Hematopoietic multipotent progenitor cell treated with erythropoietin and hydrocortisone succinate and interleukin-3 and kit ligand, for 8 days (in vitro differentiated cells): ENCODE measurements at regions not wholly inside any gene's neighbourhood (a gene's known extent, or its start where the extent isn't known, plus 50 kb on each side); places are given as distances from the start of the nearest gene placed in this dataset.
"Not testable (repeated sequence)": the region's sequence is repeated elsewhere in the genome, so short reads cannot be mapped to it uniquely, and the experiment has no call there.

Experiments
- DNase-seq: peaks from one replicate; pipeline ENCODE4 v3.0.0-alpha.2; 2015

GRCh38 chr7:49700841-49701240 is 72.6 kb upstream of the VWC2 start:
- no peak for DNase-seq

- no peak for DNase-seq
Observed at GRCh38 chr7:49702099-49702498, 71.3 kb upstream of the VWC2 start.

GRCh38 chr7:49703337-49703736 is 70.1 kb upstream of the VWC2 start:
- no peak for DNase-seq

GRCh38 chr7:49703881-49704280 is 69.6 kb upstream of the VWC2 start:
- no peak for DNase-seq

- DNase-seq, result no peak
Observed at GRCh38 chr7:49706106-49706505, 67.3 kb upstream of the VWC2 start.

GRCh38 chr7:49707891-49708290 is 65.5 kb upstream of the VWC2 start:
- DNase-seq, result no peak

- DNase-seq, result no peak
Observed at GRCh38 chr7:49708590-49708989, 64.8 kb upstream of the VWC2 start.

GRCh38 chr7:49711072-49711723 is 62.2 kb upstream of the VWC2 start:
- DNase-seq, result not testable (repeated sequence)

- no peak for DNase-seq
Observed at GRCh38 chr7:49714182-49714581, 59.3 kb upstream of the VWC2 start.

- no peak for DNase-seq
Observed at GRCh38 chr7:49715486-49715885, 58.0 kb upstream of the VWC2 start.

- DNase-seq, result no peak
Observed at GRCh38 chr7:49717547-49717946, 55.9 kb upstream of the VWC2 start.

GRCh38 chr7:49718760-49719159 is 54.7 kb upstream of the VWC2 start:
- DNase-seq, result no peak

GRCh38 chr7:49721441-49721840 is 52.0 kb upstream of the VWC2 start:
- no peak for DNase-seq
